NCI-H510A treated with DMSO at 0.1 percent for 48 hours (cell line): ENCODE measurements at regions not wholly inside any gene's neighbourhood (a gene's known extent, or its start where the extent isn't known, plus 50 kb on each side); places are given as distances from the start of the nearest gene placed in this dataset.

Experiments
- DNase-seq: peaks from one replicate; lab custom pipeline; 2025; lab: John Stamatoyannopoulos, UW

GRCh38 chr7:27364344-27364758 lies 121.7 kb downstream of the EVX1 start:
- no peak for DNase-seq

- DNase-seq, result no peak
Measured at GRCh38 chr7:27367179-27367932, 124.8 kb downstream of the EVX1 start.

- no peak for DNase-seq
Measured at GRCh38 chr7:27367933-27368549, 125.4 kb downstream of the EVX1 start.

- no peak for DNase-seq
Measured at GRCh38 chr7:27374958-27375841, 132.6 kb downstream of the EVX1 start.

- DNase-seq, result no peak
Measured at GRCh38 chr7:27375958-27376357, 133.4 kb downstream of the EVX1 start.

GRCh38 chr7:27377988-27378387 lies 135.4 kb downstream of the EVX1 start:
- DNase-seq, result no peak

GRCh38 chr7:27382307-27382706 lies 139.7 kb downstream of the EVX1 start:
- no peak for DNase-seq

GRCh38 chr7:27386581-27386980 lies 144.0 kb downstream of the EVX1 start:
- DNase-seq, result no peak

GRCh38 chr7:27387864-27388263 lies 145.3 kb downstream of the EVX1 start:
- DNase-seq, result no peak

GRCh38 chr7:27388561-27388960 lies 146.0 kb downstream of the EVX1 start:
- no peak for DNase-seq

- DNase-seq, result no peak
Measured at GRCh38 chr7:27389496-27389895, 146.9 kb downstream of the EVX1 start.

GRCh38 chr7:27392477-27392876 lies 149.9 kb downstream of the EVX1 start:
- DNase-seq, result no peak

GRCh38 chr7:27394871-27395270 lies 152.3 kb downstream of the EVX1 start:
- DNase-seq, result no peak

GRCh38 chr7:27395626-27396025 lies 153.0 kb downstream of the EVX1 start:
- no peak for DNase-seq

- no peak for DNase-seq
Measured at GRCh38 chr7:27397503-27397902, 154.9 kb downstream of the EVX1 start.

GRCh38 chr7:27398851-27399250 lies 156.2 kb downstream of the EVX1 start:
- DNase-seq, result no peak

GRCh38 chr7:27399791-27400567 lies 157.4 kb downstream of the EVX1 start:
- no peak for DNase-seq

GRCh38 chr7:27405780-27406179 lies 163.2 kb downstream of the EVX1 start:
- no peak for DNase-seq

GRCh38 chr7:27409311-27409710 lies 166.7 kb downstream of the EVX1 start:
- no peak for DNase-seq

- DNase-seq, result no peak
Measured at GRCh38 chr7:27409776-27410175, 167.2 kb downstream of the EVX1 start.

GRCh38 chr7:27410812-27411544 lies 168.4 kb downstream of the EVX1 start:
- DNase-seq, result no peak
